ENCODE measurements at regions not wholly inside any gene's neighbourhood (a gene's known extent, or its start where the extent isn't known, plus 50 kb on each side); places are given as distances from the start of the nearest gene placed in this dataset.

DNA sequence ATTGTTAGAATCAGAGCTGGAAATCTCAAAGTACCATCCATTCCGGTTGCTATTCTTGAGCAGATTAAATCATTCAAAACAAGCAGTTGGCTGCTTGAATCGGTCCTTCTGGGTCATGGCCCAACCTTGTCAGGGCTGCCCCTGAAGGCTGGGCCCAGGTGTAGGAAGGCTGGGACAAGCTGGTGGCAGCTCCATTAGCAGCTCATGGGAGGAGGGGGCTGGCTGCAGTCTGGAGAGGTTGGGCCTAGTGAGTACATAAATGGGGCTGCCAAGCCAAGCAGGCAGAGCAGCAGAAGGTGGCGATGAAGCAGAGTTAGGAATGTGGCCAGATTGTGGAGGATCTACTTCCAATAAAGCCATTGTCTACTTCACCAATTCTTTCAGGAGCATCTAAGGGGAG, 81.4 kb downstream of the ADCYAP1 start:
- no peak overlapping the region for H3K4me3 ChIP-seq
- H3K9me3 ChIP-seq = no peaks in the 10 kb centered on the region
- H3K36me3 ChIP-seq (ENCODE audit: insufficient read depth in 1 of 2, low read depth in 1 of 2) = no peaks in the 10 kb centered on the region
- 25 to 34% (median 27%) methylated on average over 3 of the region's 3 CpGs for WGBS, 3 donors
- ATAC-seq (no peak), DNase-seq (no peak)
- TF ChIP-seq, protein P1, sequence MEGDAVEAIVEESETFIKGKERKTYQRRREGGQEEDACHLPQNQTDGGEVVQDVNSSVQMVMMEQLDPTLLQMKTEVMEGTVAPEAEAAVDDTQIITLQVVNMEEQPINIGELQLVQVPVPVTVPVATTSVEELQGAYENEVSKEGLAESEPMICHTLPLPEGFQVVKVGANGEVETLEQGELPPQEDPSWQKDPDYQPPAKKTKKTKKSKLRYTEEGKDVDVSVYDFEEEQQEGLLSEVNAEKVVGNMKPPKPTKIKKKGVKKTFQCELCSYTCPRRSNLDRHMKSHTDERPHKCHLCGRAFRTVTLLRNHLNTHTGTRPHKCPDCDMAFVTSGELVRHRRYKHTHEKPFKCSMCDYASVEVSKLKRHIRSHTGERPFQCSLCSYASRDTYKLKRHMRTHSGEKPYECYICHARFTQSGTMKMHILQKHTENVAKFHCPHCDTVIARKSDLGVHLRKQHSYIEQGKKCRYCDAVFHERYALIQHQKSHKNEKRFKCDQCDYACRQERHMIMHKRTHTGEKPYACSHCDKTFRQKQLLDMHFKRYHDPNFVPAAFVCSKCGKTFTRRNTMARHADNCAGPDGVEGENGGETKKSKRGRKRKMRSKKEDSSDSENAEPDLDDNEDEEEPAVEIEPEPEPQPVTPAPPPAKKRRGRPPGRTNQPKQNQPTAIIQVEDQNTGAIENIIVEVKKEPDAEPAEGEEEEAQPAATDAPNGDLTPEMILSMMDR (IDR thresholded peaks at IDR 0.05) = no peak
- H3K4me1 ChIP-seq = no peaks in the 10 kb centered on the region
- H3K27ac ChIP-seq = no peak overlapping the region
- intact Hi-C loops (cut with DNase I) = no loop called here
- H3K27me3 ChIP-seq (ENCODE audit: insufficient read depth in 3 of 3, low read length in 2 of 3) = no peaks in the 10 kb centered on the region

DNA sequence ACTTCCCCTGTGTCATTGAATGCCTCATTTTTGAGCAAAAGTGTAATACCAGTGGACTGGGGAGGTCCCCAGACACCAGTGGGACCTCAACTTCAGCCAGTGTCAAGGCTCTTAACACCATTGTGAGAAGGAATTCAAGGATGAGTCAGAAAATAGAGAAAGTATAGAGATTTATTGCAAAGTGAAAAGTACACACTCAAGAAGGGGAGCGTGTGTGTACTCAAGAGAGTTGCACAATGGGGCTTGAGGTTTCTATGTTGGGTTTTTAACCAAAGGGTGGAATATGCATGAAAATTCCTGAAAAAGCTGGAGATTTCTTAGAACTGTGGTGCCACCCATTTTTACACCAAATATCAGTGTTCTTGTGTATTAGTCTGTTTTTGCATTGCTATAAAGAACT, 81.9 kb downstream of the ADCYAP1 start:
- no peak for DNase-seq
- Histone ChIP-seq H3K4me3 (no peak overlapping the region), H3K4me1 (no peaks in the 10 kb centered on the region), H3K9me3 (no peaks in the 10 kb centered on the region), H3K27me3 (ENCODE audit: insufficient read depth in 3 of 3, low read length in 2 of 3) (no peaks in the 10 kb centered on the region), H3K27ac (no peak overlapping the region), H3K36me3 (ENCODE audit: insufficient read depth in 1 of 2, low read depth in 1 of 2) (no peaks in the 10 kb centered on the region)
- WGBS, 3 donors = 89 to 97% (median 93%) methylated on average over 1 of the region's 1 CpG
- ATAC-seq = no peak
- TF ChIP-seq, protein P1 (IDR thresholded peaks at IDR 0.05) = no peak
- intact Hi-C loops (cut with DNase I) = no loop called here

- H3K4me1 ChIP-seq = no peaks in the 10 kb centered on the region
- H3K9me3 ChIP-seq = no peaks in the 10 kb centered on the region
- intact Hi-C loops (cut with DNase I) = no loop called here
- no peak overlapping the region for H3K27ac ChIP-seq
- ATAC-seq = no peak
- no peaks in the 10 kb centered on the region for H3K27me3 ChIP-seq (ENCODE audit: insufficient read depth in 3 of 3, low read length in 2 of 3)
- DNase-seq = no peak
- no peak overlapping the region for H3K4me3 ChIP-seq
- TF ChIP-seq, protein P1 (IDR thresholded peaks at IDR 0.05) = no peak
- no peaks in the 10 kb centered on the region for H3K36me3 ChIP-seq (ENCODE audit: insufficient read depth in 1 of 2, low read depth in 1 of 2)
- WGBS, 3 donors = 72 to 77% (median 75%) methylated on average over 6 of the region's 6 CpGs
These were observed 82.9 kb downstream of the ADCYAP1 start for GRCh38 chr18:987325-988186.

DNA sequence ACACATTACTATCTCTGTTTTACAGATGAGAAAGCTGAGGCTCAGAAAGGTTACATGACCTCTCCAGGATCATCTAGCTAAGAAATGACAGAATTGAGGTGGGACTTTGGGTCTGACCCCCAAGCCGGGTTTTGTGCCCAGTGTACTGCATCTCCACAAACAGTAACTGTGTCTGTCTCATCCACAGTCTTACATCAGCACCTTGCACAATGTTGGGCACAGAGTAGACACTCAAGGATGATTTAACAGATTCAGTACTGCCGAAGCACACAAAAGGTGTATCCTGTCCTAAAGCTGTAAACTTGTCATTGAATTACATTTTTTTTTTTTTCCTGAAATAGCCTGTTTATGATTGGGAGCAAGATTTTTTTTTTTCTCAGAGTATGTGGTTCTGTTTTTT, 84.8 kb downstream of the ADCYAP1 start:
- no peak overlapping the region for H3K4me3 ChIP-seq
- H3K27me3 ChIP-seq (ENCODE audit: insufficient read depth in 3 of 3, low read length in 2 of 3) = no peaks in the 10 kb centered on the region
- TF ChIP-seq, protein P1 (IDR thresholded peaks at IDR 0.05) = no peak
- intact Hi-C loops (cut with DNase I) = no loop called here
- 73 to 82% (median 75%) methylated on average over 2 of the region's 2 CpGs for WGBS, 3 donors
- ATAC-seq (no peak), DNase-seq (no peak)
- H3K4me1 ChIP-seq = no peaks in the 10 kb centered on the region
- H3K36me3 ChIP-seq (ENCODE audit: insufficient read depth in 1 of 2, low read depth in 1 of 2) = no peaks in the 10 kb centered on the region
- H3K27ac ChIP-seq = no peak overlapping the region
- H3K9me3 ChIP-seq = no peaks in the 10 kb centered on the region

GRCh38 chr18:990197-990596, 85.5 kb downstream of the ADCYAP1 start:
- H3K27ac ChIP-seq = no peak overlapping the region
- H3K9me3 ChIP-seq = no peaks in the 10 kb centered on the region
- no peak overlapping the region for H3K4me3 ChIP-seq
- TF ChIP-seq, protein P1 (IDR thresholded peaks at IDR 0.05) = no peak
- intact Hi-C loops (cut with DNase I) = no loop called here
- no peak for DNase-seq
- WGBS, 3 donors = 66 to 88% (median 67%) methylated on average over 2 of the region's 2 CpGs
- ATAC-seq = no peak
- no peaks in the 10 kb centered on the region for H3K27me3 ChIP-seq (ENCODE audit: insufficient read depth in 3 of 3, low read length in 2 of 3)
- H3K36me3 ChIP-seq (ENCODE audit: insufficient read depth in 1 of 2, low read depth in 1 of 2) = no peaks in the 10 kb centered on the region
- no peaks in the 10 kb centered on the region for H3K4me1 ChIP-seq
